Nucleus accumbens (tissue), 56 donors: ENCODE measurements at regions not wholly inside any gene's neighbourhood (a gene's known extent, or its start where the extent isn't known, plus 50 kb on each side); places are given as distances from the start of the nearest gene placed in this dataset.

Experiments
- DNase-seq, 56 donors: peaks; one replicate each; lab custom pipeline; 2025; lab: John Stamatoyannopoulos, UW

DNA sequence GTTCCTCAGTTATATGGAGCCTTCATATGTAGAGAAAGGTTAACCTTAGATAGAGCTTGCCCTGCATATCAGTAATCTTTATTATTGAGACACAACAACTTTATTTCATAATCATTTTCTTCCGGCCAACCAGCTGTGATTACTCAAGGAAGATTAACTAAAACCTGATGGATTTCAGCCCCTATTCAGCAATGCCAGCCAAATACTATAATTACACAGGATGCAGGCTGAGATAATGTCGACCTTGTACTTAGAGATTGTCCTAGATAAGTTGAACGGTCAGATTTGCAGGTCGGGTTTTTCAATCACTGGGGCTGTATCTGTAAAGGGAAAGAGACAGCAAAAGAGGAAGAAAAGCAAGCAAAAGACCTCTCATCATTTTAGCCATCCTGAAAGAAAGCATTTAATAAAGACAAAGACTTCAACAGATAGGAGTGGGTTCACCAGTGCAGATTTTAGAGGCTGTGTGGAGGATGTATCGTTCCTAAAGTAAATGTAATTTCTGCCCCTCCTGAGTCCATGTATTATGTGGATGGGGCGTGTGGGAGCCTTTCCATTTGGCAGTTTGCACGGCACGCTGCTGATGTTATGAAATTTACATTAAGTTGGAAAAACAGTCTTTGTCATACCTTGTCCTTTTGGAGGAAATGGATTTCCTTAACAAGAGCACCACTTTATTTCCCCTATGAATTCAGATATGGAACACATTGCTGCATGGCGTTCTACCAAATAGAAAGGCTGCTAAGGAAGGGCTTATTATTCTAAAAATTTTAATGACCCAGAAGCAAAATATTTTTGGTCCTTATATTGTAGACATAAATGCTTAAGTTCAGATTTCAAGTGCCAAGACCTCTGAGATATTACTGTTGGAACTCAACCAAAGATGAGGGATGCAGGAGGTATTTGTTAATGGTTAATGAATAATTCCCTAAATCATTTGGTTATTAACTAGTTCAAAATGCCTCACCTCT, 496.7 kb downstream of the SPRY1 start:
- no peak for DNase-seq

DNA sequence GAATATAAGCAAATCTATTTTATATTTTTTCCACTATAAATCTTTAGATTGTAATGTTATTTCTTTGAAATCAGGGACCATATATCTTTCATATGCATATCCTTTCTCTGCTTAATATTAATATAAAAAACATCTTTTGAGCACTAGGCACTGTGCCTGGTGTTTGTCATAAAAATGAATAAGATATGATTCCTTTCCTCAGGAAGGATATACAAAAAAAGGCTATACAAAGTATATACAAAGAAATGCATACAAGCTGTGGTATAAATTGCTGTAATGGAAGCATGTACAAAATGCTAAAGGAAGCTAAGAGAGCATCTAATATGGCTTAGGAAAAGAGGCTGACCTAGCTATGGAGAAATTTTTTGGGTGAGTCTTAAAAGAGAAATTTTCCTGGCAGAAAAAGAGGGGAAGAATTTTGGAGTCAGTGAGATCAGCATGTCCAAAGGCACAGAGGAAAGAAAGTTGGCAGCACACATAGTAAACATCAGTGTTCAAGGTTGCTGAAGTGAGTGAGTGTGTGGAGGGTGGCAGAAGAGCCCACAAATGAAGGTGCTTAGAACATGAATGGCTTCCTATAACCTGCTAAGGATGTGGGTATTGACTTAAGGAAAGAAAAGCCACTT, 500.0 kb downstream of the SPRY1 start:
- no peak for DNase-seq

DNA sequence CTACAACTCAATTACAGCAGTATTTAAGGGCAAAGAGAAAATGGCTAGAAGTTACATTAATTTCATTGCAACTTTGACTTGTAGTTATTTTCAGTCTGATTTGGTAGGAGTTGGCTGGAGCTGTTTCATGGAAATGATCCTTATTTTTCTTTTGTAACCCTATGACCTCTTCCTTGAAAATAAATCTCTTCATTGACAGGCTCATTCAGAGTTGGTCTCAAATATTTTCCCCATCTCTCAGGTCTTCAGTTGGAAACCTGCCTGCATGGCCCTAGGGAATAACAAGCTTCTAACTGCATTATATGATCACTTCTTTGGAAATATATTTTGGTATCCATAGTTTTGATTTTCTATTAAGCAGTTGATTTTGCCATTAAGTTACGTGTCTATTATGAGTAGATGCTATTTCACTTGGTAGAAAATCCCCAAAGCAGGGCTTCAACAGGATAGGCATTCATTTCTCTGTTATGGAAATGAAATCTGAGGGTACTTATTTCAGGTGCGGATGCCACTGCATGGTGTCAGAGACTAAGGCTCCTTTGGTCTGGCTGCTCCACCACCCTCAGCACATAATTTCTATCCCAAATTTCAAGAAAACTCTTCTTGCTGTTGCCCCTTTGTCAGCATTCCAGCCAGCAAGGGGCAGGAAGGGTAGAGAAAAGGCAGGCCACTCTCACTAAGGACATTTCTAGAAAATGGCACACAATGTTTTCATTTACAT, 502.5 kb downstream of the SPRY1 start:
- no peak for DNase-seq

DNA sequence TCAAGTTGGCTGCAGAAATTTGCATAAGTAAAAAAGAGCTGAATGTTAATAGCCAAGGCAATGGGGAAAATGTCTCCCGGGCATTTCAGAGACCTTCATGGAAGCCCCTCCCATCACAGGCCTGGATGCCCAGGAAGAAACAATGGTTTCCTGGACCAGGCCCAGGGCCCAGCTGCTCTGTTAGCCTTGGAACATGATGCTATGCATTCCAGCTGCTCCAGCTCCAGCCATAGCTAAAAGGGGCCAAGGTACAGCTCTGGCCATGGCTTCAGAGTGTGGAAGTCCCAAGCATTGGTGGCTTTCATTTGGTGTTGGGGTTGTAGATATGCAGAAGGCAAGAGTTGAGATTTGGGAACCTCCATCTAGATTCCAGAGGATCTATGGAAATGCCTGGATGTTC, 508.3 kb downstream of the SPRY1 start:
- DNase-seq = no peak

DNA sequence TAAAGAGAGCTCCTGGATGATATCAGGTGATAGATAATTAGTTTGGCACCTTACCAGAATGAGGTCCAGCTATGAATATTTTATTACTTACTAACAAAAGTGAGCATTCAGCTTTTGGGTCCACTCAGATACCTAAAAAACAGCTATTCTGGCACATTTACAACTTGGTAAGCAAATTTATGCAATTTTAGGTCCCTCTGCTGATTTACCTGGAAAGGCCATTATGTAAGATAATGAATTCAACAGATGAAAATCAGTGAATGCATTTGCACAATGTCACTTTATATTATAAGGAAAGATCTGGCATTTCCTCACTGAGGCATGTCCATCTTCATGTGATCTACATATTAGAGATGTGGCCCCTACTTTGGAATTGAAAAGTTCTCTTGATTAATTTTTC, 517.0 kb downstream of the SPRY1 start:
- DNase-seq = no peak

DNA sequence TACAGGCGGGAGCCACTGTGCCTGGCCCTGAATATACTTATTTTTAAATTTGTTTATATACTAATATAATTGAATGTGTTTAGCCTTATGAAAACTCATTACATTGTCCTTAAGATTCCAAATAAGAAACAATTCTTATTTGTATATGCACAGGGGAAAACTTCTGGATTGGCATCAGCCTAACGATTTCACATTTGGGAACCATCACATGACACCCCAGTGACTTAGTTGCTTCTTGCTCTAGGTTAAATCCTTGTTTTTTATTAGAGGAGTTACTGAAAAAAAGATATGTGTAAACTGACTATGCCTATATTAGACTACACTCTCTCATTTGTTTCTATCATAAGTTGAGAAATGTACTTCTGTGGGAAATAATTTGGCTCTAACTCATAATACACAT, 520.2 kb downstream of the SPRY1 start:
- no peak for DNase-seq

DNA sequence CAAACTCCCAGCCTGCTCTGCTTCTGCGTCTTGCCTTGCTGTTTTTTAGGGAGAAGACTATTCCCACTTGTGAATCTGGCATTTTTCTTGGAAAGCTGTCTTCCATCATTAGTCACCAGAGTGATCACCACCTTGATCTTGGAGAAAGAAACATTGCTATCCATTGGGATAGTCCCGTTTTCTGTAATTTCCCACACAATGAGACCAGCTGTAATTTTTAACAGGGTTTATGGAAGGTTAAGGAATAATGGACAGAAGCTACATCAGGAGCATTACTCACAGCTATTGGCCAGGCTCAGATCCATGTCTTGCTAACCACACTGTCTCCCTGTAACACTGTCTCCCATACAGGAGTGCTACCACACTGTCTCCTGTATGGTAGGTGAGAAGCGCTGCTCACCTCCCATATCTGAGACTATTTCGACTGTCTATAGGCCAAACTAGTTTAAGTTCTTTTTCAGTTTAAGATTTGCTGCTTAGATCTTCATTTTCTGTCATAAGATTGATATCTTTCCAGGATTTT, 523.0 kb downstream of the SPRY1 start:
- DNase-seq = no peak

DNA sequence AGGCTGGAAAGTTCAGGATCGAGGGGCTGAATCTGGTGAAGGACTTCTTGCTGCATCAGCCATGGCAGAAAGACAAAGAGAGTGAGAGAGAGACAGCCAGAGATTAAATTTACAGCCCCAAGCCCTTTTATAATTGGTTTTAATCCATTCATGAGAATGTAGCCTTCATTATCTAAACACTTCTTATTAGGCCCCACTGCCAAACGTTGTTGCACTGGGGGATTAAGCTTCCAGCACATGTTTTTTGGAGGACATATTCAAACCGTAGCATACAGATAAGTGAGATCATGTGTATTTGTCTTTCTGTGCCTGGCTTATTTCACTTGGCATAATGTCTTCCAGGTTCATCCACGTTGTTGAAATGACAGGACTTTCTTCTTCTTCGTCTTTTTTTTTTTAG, 524.7 kb downstream of the SPRY1 start:
- no peak for DNase-seq

DNA sequence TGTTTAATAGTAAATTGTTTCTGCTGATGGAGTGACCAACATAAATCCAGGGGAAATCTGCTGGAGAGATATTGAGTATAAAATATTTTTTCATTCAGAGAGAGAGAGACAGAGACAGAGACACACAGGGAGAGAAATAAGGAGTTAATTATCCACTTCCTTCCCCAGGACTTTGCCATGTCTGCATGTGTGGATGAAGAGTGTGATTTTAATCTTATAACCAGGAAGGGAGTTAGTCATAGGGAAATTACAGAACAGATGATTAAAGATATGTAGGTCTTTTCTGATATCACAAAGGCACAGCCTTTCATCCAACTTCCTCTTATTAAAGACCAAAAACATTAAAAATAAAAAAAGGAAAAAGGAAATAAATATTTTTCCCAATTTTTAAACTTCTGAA, 526.3 kb downstream of the SPRY1 start:
- DNase-seq = no peak

DNA sequence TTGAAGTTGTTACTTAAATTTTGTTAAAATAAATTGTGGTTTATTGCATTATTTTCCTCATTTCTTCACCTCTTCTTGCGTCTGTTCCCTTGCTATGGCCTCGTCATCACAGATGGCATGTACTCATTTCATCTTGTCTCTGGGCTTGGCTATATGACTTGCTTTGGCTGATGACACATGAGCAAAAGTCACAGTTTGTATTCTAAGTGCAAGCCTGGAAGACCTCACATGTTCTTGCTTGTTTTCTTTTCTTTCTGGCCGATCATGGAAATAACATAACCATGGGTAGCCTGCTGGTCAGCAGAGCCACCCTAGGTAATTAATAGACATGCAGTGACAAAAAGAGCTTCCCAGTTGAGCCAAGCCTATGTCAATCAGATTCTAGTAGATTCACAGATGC, 527.9 kb downstream of the SPRY1 start:
- DNase-seq = peak in 1 of 56 donors; percentile 15

DNA sequence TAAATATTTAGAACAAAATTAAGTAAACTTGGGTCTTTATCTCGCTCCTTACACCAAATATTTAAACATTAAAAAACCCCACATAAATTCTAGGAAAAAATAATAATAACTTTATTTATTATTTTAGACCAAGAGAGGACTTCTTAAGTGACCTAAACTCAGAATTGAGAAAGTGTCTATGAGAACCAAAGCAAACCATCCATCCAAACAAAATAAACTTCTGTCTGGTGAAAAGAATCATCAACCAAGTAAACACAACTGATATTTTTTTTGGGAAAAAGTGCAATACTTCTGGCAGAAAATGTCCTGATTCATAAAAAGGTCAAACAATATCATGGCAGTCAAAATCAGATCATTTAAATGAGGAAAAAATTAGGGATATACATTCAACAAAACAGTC, 533.0 kb downstream of the SPRY1 start:
- no peak for DNase-seq

DNA sequence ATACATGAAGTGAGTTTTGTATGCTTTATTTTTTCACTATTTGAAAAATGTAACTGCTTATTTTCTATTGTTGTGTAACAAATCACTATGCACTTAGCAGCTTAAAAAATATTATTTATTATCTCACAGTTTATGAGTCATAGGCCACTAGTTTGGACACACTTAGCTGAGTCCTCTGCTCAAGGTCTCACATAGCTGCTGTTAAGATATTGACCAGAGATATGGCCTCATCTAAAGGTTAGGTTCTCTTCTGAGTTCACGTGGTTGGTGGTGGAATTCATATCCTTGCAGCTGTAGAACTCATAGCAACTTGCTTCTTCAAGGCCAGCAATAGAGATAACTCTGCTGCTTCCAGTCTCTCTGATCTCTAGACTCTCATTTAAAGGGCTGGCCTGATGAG, 534.4 kb downstream of the SPRY1 start:
- no peak for DNase-seq

DNA sequence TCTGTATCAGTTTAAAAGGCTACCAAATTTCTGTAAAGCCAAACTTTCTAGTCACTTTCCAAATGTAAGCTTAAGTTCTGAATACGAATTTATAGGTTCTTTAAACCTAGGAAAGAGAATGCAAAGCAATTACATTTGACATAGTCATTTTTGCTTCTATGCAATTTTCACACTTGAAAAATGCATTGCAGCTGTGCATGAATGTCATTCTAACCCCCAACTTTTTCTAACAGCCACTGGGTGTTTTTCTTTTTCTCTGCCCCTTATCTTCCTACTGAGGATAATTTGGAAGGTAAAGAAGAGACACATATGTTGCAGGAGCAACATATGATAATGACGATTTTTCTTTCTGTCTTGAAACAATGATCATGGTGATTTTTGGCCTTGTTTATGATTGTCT, 537.5 kb downstream of the SPRY1 start:
- DNase-seq = no peak

DNA sequence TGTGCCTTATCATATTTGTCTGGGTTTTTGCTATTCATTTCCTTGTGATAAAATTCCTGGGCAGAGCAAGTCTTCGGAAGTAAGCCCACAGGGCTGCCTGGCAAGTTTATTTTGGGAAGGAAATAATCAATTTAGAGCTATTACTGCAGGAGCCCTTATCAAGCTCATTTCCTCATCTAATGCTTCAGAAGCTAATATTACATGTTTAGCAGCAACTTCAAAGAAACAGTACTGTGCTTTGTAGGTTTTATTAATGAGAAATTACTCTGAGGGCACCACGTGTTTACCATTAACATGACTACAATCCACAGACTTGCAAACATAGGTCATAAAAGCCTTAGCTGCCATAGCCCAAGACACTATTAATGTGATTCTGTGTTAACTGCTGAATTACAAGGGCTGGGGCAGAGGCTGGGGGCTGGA, 540.0 kb downstream of the SPRY1 start:
- DNase-seq = no peak

DNA sequence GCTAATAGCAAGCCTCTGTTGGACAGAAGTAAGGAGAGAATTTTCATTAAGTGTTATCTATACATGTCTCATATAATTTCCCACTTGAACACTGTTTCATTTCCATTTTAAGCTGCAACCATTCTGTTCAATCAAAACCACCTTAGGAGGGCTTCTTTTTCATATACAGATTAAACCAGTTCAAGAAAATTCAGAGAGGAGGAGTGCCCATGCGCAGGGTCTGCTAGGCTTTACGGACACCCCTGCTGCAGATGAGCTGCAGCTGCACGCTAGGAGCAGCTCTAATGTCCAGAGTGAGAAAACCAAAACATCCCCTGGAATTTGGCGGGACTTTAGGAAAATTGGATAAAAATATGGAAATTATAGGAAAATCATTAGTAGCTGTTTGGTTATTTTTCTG, 541.0 kb downstream of the SPRY1 start:
- no peak for DNase-seq

DNA sequence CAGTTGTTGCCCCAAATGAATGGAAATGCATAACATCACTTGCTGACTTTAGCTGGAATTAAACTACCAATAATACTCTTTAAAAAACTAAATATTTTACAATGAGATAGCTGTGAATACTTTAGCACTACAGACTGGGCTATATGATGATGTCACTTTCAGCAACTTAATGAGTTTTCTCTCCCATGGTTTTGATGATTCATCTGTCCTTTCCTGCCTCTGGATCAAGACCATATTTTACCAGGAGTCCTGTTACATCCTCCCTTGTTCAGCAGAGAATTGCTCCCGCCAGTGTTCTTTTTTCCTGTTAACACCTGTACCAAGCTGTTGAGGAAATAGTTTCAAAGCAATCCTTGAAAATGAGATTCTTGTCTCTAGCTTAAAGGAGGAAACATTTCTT, 543.0 kb downstream of the SPRY1 start:
- DNase-seq = no peak

DNA sequence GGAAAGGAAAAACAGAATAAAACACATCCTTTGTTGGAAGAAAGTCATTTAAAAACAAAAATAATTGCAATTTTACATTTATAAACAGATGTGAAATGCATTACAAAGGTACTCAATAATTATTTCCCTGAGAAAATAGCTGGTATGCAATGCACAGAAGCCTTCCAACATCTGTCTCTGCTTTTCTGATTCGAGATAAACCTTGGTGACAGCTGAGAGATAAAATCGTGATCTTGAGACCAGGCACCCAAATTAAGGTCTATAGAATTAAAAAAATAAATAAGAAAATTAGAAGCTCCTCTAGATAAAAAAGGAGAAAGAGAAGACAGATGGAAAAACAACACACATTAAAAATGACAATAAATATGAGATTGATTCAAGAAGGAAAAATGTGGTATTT, 544.0 kb downstream of the SPRY1 start:
- DNase-seq = no peak

DNA sequence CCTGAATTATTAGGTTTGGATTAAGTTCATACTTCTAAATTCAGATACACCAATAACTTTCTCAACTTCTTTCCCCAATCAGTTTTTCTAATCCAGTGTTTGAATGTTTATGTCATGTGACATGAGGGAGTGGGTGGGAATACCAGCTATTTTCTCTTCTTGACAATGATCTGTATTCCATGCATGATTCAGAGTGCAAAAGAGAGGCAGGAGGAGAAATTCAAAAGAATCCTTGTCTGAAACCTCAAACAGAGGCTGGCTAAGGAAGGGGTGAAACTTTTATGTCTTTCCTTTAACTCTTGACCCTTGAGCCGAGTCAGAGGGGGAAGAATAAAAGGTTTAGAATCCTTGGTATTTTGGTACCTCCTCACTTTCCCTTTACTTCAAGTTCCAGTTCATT, 544.7 kb downstream of the SPRY1 start:
- no peak for DNase-seq

DNA sequence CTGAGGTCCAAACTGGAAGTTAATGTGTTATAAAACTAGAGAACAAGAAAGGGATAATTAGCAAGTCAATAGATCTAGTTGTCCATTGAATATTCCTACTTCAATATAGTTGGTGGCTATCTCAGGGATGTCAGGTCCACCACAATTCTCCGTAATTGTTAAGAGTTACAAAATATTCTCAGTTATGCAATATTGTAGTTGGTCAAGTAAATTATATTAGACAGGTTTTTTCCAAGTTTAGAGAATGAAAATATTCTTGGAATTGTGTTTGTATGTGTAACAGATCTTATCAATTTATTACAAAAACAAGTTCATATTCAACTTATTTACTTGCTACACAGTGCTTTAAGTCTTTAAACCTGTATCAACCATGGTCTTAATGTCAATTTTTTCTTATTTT, 547.4 kb downstream of the SPRY1 start:
- no peak for DNase-seq

DNA sequence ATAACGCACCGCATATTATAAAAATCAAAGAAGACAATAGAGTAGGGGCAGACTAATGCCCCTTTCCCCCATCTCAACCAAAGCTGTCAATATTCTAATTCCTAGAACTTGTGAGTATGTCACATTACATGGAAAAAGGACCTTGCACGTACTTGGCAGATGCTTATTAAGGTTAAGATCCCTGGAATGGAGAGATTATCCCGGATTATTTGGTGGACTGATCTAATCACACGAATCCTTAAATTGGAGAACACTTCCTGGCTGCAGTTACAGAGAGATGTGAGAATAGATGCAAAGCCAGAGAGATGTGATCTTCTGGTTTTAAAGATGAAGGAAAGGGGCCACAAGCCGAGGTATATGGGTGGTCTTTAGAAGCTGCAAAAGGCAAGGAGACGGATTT, 548.7 kb downstream of the SPRY1 start:
- no peak for DNase-seq

DNA sequence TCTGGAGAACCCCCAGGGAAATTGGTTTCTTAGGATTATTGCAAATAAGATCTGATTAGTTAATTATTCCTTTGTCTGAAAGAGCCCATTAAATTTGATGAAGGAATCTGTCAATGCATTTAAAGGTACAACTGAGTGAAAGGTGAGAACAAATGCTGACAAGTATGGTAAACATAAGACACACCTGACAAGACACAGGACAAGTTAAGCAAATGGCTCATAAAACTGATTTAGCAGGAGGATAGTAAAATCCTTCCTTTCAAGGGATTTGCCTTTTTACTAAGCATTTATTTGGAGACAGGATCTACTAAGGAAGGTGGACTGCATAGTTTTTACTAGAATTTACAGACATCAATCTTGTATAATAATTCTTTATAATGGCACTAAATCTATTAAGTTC, 553.9 kb downstream of the SPRY1 start:
- DNase-seq = no peak
